ENCODE measurements at regions not wholly inside any gene's neighbourhood (a gene's known extent, or its start where the extent isn't known, plus 50 kb on each side); places are given as distances from the start of the nearest gene placed in this dataset.

- Mint-ChIP-seq H3K27ac (no peak overlapping the region), H3K4me1 (peaks cover 7% of the 10 kb centered on the region), H3K4me3 (no peak overlapping the region), H3K36me3 (no peaks in the 10 kb centered on the region), H3K27me3 (ENCODE audit: low read depth in 3 of 3) (no peaks in the 10 kb centered on the region), H3K9me3 (peaks cover 0 to 1% (median 0%) of the 10 kb centered on the region in 7 donors)
- 58% methylated on average over 2 of the region's 2 CpGs for WGBS (ENCODE audit: insufficient coverage)
- no peaks in the 10 kb centered on the region for H3K27me3 ChIP-seq (ENCODE audit: control insufficient read depth in 2 of 2, insufficient read depth in 2 of 2, low read length in 2 of 2)
- no peaks in the 10 kb centered on the region for H3K79me2 ChIP-seq (ENCODE audit: insufficient read depth, low read length)
- no peak for DNase-seq
- no peaks in the 10 kb centered on the region for H3K4me1 ChIP-seq (ENCODE audit: control insufficient read depth in 1 of 2, insufficient read depth in 2 of 2, low read length in 2 of 2)
- H4K20me1 ChIP-seq (ENCODE audit: insufficient read depth, low read length): no peaks in the 10 kb centered on the region
- H3K27ac ChIP-seq (ENCODE audit: low read depth in 1 of 2, low read length in 2 of 2): no peak overlapping the region
- H3K36me3 ChIP-seq (replicated peaks in 1 of 2; ENCODE audit: control insufficient read depth in 1 of 2, insufficient read depth in 2 of 2, low read length in 2 of 2): no peaks in the 10 kb centered on the region
- H3K4me2 ChIP-seq (replicated peaks; ENCODE audit: extremely low read depth, low read length, poor library complexity, severe bottlenecking): no peak overlapping the region
- H2AFZ ChIP-seq (ENCODE audit: insufficient read depth, low read depth, low read length, poor library complexity, severe bottlenecking): no peak overlapping the region
- intact Hi-C loops (cut with micrococcal nuclease): no loop called here
- no peak for TF ChIP-seq CTCF (IDR thresholded peaks at IDR 0.05)
- no peak overlapping the region for H3K4me3 ChIP-seq (replicated peaks in 1 of 3; ENCODE audit: low read depth in 2 of 3, low read length in 3 of 3)
- H3K9ac ChIP-seq (ENCODE audit: insufficient read depth, low read length, poor library complexity, severe bottlenecking): no peak overlapping the region
- H3K9me3 ChIP-seq (replicated peaks in 1 of 2; ENCODE audit: control insufficient read depth in 1 of 2, insufficient read depth in 1 of 2, low read length in 2 of 2): no peaks in the 10 kb centered on the region
These were observed 237.1 kb upstream of the NUDT6 start for GRCh38 chr4:123159479-123159878.

GRCh38 chr4:123162859-123163258 lies 233.7 kb upstream of the SPRY1 start:
- Histone ChIP-seq H3K4me1 (ENCODE audit: control insufficient read depth in 1 of 2, insufficient read depth in 2 of 2, low read length in 2 of 2) (no peaks in the 10 kb centered on the region), H3K27me3 (ENCODE audit: control insufficient read depth in 2 of 2, insufficient read depth in 2 of 2, low read length in 2 of 2) (no peaks in the 10 kb centered on the region), H3K79me2 (ENCODE audit: insufficient read depth, low read length) (no peaks in the 10 kb centered on the region), H2AFZ (ENCODE audit: insufficient read depth, low read depth, low read length, poor library complexity, severe bottlenecking) (no peak overlapping the region), H3K27ac (ENCODE audit: low read depth in 1 of 2, low read length in 2 of 2) (no peak overlapping the region), H3K4me3 (replicated peaks in 1 of 3; ENCODE audit: low read depth in 2 of 3, low read length in 3 of 3) (no peak overlapping the region), H4K20me1 (ENCODE audit: insufficient read depth, low read length) (no peaks in the 10 kb centered on the region), H3K9ac (ENCODE audit: insufficient read depth, low read length, poor library complexity, severe bottlenecking) (no peak overlapping the region), H3K9me3 (replicated peaks in 1 of 2; ENCODE audit: control insufficient read depth in 1 of 2, insufficient read depth in 1 of 2, low read length in 2 of 2) (no peaks in the 10 kb centered on the region), H3K36me3 (replicated peaks in 1 of 2; ENCODE audit: control insufficient read depth in 1 of 2, insufficient read depth in 2 of 2, low read length in 2 of 2) (no peaks in the 10 kb centered on the region), H3K4me2 (replicated peaks; ENCODE audit: extremely low read depth, low read length, poor library complexity, severe bottlenecking) (no peak overlapping the region)
- DNase-seq: no peak
- H3K4me3 Mint-ChIP-seq: no peak overlapping the region
- no peaks in the 10 kb centered on the region for H3K27me3 Mint-ChIP-seq (ENCODE audit: low read depth in 3 of 3)
- 100% methylated on average over 2 of the region's 4 CpGs for WGBS (ENCODE audit: insufficient coverage)
- TF ChIP-seq CTCF (IDR thresholded peaks at IDR 0.05): no peak
- H3K4me1 Mint-ChIP-seq: peaks cover 7% of the 10 kb centered on the region
- peaks cover 0 to 4% (median 0%) of the 10 kb centered on the region in 7 donors for H3K9me3 Mint-ChIP-seq
- H3K27ac Mint-ChIP-seq: no peak overlapping the region
- H3K36me3 Mint-ChIP-seq: no peaks in the 10 kb centered on the region
- intact Hi-C loops (cut with micrococcal nuclease): no loop called here
